HuH-7 (cell line): ENCODE measurements at regions not wholly inside any gene's neighbourhood (a gene's known extent, or its start where the extent isn't known, plus 50 kb on each side); places are given as distances from the start of the nearest gene placed in this dataset.

Experiments
- DNase-seq: peaks from one replicate; pipeline ENCODE4 v3.0.0; 2011; ENCODE audit warnings: low spot score

DNA sequence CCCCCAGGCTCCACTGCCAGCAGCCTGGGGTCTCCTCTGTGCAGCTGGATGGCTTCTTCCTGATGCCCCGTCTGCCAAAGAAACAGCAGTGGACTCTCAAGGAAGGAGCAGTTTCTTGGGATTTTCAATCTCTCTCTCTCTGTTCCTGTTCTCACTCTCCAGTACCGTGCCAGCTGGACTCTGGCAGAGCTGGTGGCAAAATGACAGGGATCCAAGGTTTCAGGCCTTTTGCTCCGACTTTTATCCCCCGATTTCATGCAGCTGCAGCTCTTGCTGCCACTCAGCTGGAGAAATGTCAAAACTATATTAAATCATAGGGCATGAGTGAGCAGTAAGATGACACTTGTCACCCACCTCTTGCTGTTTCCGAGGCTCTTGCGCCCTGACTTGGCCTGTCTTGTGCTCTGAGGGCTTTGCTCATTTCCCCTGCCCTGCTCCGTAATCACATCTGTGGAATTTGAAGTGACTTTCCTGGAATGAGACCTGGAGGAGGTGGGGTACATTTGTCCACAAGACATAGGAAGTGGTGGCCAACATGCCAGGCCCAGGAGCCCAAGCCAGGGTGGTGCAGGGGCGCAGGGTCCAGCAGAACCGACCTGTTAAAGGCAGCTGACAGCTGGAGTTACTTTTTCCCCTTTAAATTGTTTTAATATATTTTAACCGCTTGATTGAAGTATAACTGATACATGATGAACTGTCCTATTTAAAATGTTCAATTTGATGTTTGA, 576.2 kb downstream of the PTPRU start:
- no peak for DNase-seq

DNA sequence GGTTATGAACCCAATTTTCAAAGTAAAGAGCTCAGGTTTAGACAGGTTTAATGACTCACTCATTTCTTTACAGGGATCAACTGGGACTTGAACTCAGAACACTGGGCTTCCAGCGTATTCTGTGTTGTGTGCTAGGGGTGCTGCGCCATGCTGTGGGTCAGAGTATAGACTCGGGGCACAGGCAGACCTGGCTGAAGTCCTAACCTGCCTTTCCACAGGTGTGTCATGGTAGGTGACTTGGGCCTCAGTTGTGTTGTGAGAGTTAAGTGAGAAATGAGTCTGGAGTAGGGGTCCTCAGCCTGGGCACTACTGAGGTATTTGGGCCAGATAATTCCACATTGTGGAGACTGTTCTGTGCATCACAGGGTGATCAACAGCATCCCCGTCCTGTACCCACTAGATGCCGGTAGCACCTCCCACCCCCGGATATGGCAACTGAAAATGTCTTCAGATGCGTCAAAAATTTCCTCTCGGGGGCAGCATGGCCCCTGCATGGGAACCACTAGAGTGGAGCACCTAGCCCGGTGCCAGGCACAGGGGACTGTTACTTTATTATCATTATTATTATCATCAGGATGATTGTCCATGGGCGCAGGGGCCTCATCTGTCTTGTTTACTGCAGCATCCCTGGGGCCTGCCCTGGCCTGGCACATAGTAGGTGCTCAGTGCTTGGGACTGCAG, 575.5 kb downstream of the PTPRU start:
- DNase-seq: no peak

DNA sequence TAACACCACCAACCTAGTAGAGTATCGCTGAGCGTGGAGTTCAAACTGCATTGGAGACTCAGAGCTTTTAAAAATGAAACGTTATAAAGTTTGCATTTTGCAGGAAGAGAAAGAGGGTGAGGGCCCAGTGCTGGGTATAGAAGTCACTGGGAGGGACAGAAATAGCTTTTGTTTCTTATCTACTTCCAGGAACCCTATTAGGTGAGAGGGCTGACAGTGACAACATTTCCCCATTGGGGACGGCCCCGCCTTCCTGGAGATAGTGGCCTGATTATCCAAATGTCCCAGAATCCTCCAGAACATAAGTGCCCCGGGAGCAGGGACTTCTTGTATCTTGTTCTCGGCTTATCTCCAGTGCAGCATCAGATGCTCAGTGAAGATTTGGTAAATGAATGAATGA, 574.9 kb downstream of the PTPRU start:
- DNase-seq: no peak

DNA sequence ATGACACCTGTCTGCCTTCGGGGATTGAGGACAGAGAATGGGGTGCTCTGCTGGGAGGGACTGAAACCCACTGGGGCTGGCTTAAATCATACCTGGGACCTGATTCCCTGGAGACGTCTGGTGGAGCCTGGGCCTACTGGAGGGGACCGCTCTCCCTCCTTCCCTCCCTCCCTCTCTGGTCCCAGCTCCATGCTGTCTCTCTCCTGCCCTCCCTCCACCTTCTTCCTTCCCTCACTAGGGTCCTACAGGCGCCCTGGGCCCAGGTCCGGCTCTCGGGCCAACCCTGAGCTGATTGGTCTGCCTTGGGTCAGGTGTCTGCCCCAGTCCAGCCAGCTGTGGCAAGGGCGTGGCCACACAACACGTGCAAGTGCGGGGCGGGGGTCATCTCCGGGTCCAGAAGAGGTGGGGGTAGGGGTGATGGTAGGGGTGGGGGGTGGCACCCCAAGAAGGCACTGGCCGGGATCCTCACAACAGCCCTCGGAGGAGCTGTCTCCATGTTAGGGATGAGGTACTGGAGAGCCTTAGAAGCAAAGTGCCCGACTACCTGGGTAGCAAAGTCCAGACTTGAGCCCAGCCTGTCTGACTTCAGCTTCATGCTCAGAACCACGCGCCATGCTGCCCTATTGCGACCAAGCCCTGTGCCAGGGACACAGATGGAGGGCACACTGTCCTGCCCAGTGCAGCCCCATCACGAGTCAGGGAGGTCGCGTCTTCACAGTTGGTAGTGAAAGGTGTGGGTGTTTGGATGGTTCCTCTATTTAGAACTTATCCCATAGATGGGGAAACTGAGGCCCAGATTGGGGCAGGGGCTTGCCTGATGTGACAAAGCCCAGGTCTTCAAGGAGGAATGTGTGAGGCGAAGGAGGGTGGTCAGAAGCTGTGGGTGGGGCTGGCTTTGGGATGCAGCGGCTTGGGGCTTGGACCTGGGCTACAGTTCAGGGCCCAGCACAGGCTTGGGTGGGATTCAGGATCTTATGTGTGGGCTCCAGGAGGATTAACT, 574.1 kb downstream of the PTPRU start:
- no peak for DNase-seq

DNA sequence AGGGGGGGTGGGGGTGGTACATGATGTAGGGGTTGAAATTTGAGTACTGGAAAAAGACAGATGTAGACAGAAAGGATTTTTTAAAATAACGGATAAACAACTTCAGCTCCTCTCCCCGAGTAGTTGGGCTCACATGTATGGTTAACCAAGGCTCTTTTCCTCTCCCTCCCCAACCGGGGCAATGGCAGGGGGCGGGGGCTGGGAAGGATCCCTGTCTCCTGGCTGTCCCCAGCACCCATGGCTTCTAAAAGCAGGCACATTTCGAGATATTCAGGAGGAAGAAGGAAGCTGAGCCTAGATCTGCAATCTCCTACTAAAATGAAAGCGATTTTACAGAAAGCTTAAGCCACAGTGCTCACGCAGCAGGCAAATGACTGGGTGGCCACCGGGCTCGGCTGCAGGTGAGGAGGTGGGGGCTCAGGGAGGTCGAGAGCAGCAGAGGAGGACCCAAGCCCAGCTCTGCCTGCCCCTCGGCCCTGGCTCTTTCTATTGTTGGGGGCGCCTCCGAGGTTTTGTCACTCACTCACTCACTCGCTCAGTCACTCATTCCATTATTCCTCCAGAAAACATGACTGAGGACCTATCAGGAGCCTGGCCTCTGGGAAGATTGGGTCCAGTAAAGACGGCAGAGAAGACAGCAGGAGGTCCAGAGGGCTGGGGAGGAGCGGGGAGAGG, 573.3 kb downstream of the PTPRU start:
- DNase-seq: no peak

DNA sequence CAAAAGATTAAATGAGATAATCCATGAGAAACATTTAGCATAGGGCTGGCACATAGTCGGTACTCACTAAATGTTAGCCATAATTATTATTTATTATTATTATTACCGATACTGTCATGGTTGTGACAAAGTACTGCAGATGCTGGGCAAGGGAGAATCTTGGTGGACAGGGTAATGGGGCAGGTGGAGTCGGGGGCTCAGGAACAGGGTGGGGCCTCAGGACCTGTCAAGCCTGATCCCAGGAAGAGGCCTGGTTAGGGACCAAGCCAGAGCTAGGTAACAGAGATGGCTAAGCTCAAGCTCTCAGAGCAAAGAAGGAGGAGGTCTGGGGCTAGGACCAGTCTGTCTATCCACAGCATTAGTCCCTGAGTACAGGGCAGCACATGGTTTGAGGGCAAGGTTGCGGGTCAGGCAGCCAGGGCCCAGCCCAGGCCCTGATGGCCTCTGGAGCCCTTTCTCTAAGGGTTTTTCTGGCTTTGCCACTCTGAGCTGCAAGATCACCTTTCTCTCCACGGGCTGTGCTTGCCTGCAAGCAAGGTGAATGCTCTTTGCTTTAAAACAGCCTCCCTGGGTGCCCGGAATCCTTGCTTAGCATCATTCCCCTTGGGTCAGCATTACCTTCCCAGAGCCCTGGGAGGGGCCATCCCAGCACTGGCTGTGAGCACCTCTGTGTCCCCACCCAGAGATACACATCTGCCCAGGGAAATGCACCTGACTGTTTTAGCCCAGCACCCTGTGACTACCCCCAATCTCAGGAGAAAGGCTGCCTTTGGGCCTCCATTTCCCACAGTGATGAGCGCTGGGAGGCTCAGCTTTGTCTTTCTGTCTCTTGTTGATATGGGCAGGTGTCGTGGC, 572.0 kb downstream of the PTPRU start:
- no peak for DNase-seq

DNA sequence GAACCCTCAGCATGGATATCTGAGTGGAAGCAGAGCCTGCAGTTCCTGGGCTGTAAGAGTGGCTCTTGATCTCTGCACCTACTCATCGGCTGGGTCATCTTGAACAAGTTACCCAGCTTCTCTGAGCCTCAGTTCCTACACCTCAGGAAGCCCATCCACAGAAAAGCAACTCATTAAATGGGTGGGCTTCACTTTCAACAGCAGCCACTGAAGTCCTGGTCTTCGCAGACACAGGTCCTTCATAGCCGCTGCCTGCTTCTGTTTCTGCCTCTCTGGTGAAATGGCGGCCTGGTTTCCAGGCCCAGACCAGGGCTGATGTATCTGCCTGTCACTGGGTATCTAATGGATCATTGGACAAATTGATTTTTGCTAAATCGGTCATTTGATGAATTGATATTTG, 571.4 kb downstream of the PTPRU start:
- DNase-seq: no peak

DNA sequence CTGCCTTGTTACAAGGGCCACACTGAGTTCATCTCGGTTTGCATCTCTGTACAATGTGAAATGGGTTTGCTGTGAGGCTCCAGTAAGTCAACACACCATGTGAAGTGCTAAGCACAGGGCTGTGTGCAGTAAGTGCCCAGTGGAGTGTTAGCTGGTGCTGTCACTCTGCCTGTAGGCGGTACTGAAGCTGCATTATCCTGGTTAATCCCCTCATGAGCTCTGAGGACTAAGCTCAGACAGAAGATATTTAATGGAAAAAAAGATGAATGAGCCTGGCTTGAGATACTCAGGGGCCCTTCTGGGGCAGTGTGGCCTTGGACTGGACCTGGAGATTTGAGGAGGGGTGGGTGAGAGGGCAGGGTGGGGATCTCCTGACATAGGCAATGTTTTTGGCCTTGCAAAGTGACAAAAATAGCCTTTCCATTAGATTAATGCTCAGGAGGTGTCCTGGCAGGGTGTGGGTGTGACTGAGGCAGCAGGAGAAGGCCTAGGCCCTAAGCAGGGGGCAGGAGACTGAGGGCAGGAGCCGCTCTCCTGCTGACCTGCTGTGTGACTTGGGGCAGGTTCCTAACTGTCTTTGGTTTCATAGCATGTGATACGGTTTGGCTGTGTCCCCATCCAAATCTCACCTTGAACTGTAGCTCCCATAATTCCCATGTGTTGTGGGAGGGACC, 570.5 kb downstream of the PTPRU start:
- no peak for DNase-seq

DNA sequence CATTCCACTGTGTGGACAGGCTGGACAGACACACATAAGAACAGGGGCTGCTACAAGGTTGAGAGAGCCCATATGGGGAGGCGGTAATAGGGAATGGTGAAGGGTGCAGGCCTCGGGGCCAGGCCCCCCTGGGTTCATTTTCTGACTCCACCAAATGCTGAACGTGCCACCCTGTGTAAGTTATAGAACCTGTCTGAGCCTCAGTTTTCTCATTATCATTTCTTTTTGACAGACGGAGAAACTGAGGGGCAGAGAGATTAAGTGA, 569.5 kb downstream of the PTPRU start:
- no peak for DNase-seq

DNA sequence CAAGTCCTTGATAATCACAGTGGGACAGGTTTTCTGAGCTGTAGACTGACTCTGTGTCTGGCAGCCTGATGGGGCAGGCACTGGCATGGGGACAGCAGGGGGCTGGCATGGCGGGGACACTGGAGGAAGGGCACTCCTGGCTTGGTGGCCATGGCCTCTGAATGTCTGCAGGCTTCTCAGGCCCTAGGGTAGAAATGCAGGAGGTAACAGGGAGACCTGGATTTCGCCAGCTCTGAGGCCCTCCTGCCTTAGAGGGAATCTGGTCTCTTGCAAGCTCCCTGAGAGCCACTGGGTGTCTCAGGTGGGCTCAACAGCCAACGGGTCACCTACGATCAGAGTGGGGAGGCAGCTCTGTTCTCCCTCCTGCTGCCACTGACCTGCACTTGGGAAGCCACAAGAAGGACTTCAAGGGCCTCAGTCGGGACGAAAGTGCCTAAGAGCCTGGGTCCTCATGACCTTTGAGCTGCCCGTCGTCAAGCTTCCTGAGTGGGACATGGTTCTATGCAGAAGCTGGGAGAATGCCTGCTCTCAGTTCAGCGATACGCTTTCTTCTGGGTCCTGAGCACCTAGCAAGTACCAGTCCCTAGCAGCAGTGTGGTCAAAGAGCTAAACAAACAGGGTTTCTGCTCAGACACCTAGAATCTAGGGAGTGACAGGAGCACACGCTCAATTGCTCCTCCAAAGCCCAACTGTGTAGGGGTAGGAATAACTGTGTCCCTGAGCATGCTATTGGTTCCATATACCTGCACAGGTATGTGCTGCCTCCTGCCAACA, 569.0 kb downstream of the PTPRU start:
- DNase-seq: no peak

DNA sequence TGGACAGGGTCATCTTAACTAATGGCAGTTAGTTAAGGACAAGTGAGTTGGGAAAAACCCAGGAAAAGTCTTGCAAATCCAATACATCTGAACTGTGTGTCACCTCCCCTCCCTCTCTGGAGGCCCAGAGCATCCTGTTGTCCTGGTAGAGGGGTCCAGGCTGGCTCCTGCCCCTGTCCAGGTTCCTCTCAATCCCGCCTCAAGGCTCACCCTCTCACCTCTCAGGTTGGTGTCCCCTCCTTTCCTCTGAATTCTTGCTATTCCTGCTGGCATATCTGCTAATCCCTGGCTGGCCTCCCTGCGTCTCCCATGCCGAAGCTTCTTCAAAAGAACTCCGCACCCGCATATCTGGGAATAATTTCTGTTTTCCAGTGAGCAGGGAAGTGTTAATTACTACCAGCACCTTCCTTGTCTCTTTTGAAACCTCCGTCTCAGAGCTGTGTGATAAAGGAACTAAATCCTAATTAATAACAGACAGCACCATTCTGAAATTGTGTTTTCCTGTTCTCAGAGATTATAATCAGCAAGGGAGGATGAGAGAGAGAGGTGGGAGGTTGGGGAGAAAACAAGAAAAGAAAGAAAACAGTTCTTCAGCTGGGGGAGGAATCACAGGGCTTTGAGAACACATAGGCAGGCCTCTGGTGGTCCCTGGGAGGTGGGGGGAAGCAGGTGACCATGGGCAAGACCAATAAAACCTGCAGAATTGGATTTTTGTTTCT, 568.0 kb downstream of the PTPRU start:
- no peak for DNase-seq

DNA sequence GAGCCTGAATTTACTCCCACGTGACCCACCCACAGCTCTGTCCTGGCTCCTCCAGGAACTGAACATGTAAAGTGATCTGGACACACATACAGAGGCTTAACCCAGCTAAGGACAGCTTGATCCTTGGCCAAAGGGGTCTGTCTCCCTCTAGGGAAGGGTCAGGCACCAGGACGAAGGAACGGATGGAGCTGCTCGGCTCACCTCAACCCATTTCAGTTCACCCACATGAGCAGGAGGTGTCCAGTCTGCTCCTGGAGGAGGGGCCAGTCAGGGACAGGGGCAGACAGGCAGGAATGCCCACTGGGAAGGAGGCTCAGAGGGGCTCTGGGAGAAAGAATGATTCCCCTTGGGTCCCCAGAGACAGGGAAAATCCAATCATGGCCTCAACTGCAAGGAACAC, 567.2 kb downstream of the PTPRU start:
- DNase-seq: no peak

DNA sequence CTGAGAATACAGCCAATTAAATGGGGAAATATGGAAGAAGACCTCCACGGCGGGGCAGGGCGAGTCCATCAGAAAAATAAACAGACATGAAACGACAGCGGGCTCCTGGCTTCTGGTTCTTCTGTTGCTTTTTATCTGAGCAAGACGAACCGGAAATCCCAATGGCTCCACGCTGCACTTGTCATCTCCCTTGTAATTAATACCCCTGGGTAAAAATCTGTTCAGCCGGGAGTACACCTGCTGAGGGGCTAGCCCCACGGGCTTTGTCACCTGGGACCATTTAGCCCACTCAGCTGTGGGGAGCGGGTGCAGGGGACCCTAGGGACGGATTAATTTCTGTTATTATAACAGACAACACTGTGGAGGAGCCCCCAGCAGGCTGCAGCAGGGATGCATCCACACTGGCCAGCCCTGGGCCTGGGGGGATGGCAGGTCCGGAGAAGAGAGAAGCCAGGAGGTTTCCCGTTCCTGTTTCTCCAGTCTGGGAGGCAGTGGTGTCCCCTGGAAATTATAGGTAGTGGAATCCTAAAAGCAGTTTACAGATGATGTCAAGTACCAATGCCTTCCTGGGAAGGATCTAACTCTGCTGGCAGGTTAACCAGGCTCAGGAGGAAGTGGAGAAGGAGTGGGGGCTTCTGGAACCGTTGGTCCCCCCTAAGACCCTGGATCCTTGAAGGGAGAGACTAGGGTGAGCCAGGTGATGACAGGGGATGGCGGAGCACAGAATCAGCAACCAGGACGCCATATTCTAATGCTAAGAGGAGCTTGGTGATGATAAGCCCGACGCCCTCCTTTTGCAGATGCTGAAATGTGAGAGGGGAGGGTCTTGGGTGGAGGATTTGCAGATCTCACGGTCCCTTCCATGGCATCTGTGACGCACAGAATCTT, 566.1 kb downstream of the PTPRU start:
- no peak for DNase-seq

DNA sequence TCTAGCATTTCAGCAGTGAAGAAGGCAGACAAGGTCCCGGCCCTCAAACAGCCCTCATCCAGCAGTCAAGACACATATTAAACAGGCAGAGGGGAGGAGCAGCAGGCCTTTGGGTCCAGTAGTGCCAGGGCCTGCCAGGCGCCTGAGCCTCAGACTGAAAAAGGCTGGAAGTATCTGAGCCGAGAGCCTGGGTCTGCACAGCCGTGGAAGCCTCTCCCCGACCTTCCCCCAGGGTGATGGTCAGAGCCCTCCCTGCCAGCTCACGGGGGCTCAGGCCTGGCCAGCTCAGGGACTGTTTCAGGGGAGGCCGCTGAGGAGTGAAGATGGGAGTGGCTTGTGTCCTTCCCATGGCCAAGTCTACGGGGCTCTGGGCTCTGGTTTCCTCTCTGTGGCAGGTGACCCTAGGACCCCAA, 565.2 kb downstream of the PTPRU start:
- no peak for DNase-seq

DNA sequence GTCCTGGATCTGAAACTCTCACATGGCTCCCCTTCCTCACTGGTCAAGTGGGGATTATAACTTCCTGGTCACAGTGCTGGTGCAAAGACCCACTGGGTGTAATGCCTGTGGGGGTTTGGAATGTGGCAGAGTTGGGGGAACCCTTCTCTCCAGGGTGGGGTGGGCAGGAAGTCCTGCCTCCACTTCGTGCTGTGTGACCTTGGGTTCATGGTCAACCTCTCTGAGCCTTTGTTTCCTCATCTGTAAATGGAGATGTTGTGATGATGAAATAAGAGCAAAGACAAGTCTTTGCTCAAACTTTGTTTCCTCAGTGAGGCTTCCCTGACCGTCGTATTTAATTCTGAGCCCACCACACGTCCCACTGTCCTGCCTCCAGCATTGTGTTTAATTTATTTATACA, 564.7 kb downstream of the PTPRU start:
- DNase-seq: no peak

DNA sequence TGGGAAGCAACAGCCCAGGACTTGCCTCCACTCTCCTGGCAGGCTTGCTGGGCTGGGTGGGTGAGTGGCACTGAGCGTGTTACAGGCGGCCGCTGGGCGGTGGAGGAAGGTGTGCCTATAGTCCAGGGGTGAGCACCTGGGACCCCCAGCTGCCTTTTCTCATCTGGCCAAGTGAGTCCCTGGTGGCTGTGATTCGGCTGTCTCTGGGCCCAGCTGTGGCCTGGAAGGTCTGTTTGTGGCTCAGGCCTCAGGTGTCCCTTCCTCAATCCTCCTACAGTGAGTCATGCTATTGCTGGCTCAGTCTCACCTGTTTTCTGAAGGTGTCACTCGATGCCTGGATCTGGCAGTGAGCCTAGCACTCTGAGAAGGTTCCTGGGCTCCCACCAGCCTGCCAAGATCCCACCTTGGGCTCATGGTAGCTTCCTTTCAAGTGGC, 564.2 kb downstream of the PTPRU start:
- DNase-seq: no peak

DNA sequence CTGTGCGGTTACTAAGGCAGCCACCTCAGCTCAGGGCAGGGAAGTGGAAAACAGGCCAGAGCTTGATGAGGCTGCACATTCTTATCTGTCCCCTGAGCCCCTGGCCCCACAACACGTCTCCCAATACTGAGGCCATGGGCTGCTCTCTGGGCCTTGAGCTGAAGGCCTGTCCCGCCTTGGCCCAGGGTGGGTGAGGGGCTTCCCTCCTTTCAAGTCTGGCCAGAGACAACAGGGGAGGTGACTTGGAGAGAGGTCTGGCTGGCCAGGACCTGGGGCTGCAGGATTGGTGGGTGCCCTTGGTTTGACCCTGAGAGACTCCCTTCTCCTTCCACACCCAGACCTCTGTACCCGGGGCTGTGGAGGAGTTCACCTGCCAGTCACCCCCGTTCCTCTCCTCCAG, 563.8 kb downstream of the PTPRU start:
- DNase-seq: no peak
